Naive thymus-derived CD4-positive, alpha-beta T cell (primary cell): ENCODE measurements at regions not wholly inside any gene's neighbourhood (a gene's known extent, or its start where the extent isn't known, plus 50 kb on each side); places are given as distances from the start of the nearest gene placed in this dataset.

ENCODE experiments used
- ATAC-seq: fragments of 150-1000 bp; cut with Tn5 transposase; 2 replicates; pipeline ENCODE4 v1.10.0; 2021; ENCODE audit warnings: mild to moderate bottlenecking, moderate library complexity
- CTCF ChIA-PET: fragments of 350-600 bp; sonication (Branson Sonifier 250); formaldehyde crosslinking; loops from one replicate; lab custom pipeline; 2021; ENCODE audit warnings: antibody characterized with exemption; lab: Charles Lee
- POLR2A ChIA-PET: fragments of 350-600 bp; sonication (Branson Sonifier 250); formaldehyde crosslinking; loops from one replicate; lab custom pipeline; 2021; ENCODE audit warnings: antibody characterized with exemption, inconsistent platforms; lab: Charles Lee
- DNase-seq, 9 donors: peaks; one replicate each; pipeline versions ENCODE4 v3.0.0 to v3.0.0-alpha.2; 2020 to 2022; ENCODE audit warnings: mixed read lengths in 1 of 9
- H3K27ac ChIP-seq: one replicate; pipeline ENCODE4 v1.7.0; 2013; ENCODE audit warnings: mild to moderate bottlenecking, low read depth, low read length, moderate library complexity
- H3K27me3 ChIP-seq, 2 donors: one replicate each; pipeline ENCODE4 v1.7.0; 2013; ENCODE audit warnings: low read length in 2 of 2, mild to moderate bottlenecking in 2 of 2, moderate library complexity in 2 of 2; ENCODE audit not compliant: control insufficient read depth in 2 of 2, insufficient read depth in 2 of 2
- H3K36me3 ChIP-seq, 3 experiments: 1 replicate in 2 of 3; 2 replicates in 1 of 3; pipeline ENCODE4 v1.7.0; 2013; ENCODE audit warnings: low read length in 3 of 3, mild to moderate bottlenecking in 3 of 3, moderate library complexity in 1 of 3; ENCODE audit not compliant: insufficient read depth in 3 of 3, control insufficient read depth in 2 of 3
- H3K4me1 ChIP-seq, 2 donors: one replicate each; pipeline ENCODE4 v1.7.0; 2013; ENCODE audit warnings: low read length in 2 of 2, mild to moderate bottlenecking in 2 of 2, moderate library complexity in 1 of 2; ENCODE audit not compliant: control insufficient read depth in 2 of 2, insufficient read depth in 2 of 2
- H3K4me3 ChIP-seq: 2 replicates; pipeline ENCODE4 v1.7.0; 2013; ENCODE audit warnings: mild to moderate bottlenecking, low read length
- H3K9me3 ChIP-seq, 3 experiments: 1 replicate in 2 of 3; 2 replicates in 1 of 3; pipeline ENCODE4 v1.7.0; 2013; ENCODE audit warnings: low read length in 3 of 3; ENCODE audit not compliant: control insufficient read depth in 2 of 3
- H3K27ac Mint-ChIP-seq, 9 donors: one replicate each; pipeline ENCODE4 v1.8.0; 2020 to 2022; ENCODE audit warnings: mixed read lengths in 9 of 9, mild to moderate bottlenecking in 8 of 9, moderate library complexity in 5 of 9, inconsistent platforms in 2 of 9
- H3K27me3 Mint-ChIP-seq, 5 donors: one replicate each; pipeline ENCODE4 v1.8.0; 2021 to 2022; ENCODE audit warnings: mixed read lengths in 5 of 5, mild to moderate bottlenecking in 1 of 5
- H3K36me3 Mint-ChIP-seq, 5 donors: one replicate each; pipeline ENCODE4 v1.8.0; 2020 to 2022; ENCODE audit warnings: mixed read lengths in 5 of 5, mild to moderate bottlenecking in 3 of 5, inconsistent platforms in 1 of 5
- H3K4me1 Mint-ChIP-seq, 7 donors: one replicate each; pipeline ENCODE4 v1.8.0; 2020 to 2022; ENCODE audit warnings: mixed read lengths in 7 of 7, mild to moderate bottlenecking in 3 of 7, inconsistent platforms in 1 of 7
- H3K4me3 Mint-ChIP-seq, 10 donors: one replicate each; pipeline ENCODE4 v1.8.0; 2020 to 2022; ENCODE audit warnings: mild to moderate bottlenecking in 10 of 10, mixed read lengths in 10 of 10, moderate library complexity in 6 of 10, inconsistent platforms in 2 of 10
- H3K9me3 Mint-ChIP-seq, 11 donors: one replicate each; pipeline ENCODE4 v1.8.0; 2020 to 2022; ENCODE audit warnings: mixed read lengths in 11 of 11, mild to moderate bottlenecking in 4 of 11, inconsistent platforms in 1 of 11, moderate library complexity in 1 of 11
- intact Hi-C, 2 donors: fragments of 100-400 bp; cut with micrococcal nuclease; formaldehyde crosslinking; loops; one replicate each; pipeline ENCODE4 v1.15.1; 2023

DNA sequence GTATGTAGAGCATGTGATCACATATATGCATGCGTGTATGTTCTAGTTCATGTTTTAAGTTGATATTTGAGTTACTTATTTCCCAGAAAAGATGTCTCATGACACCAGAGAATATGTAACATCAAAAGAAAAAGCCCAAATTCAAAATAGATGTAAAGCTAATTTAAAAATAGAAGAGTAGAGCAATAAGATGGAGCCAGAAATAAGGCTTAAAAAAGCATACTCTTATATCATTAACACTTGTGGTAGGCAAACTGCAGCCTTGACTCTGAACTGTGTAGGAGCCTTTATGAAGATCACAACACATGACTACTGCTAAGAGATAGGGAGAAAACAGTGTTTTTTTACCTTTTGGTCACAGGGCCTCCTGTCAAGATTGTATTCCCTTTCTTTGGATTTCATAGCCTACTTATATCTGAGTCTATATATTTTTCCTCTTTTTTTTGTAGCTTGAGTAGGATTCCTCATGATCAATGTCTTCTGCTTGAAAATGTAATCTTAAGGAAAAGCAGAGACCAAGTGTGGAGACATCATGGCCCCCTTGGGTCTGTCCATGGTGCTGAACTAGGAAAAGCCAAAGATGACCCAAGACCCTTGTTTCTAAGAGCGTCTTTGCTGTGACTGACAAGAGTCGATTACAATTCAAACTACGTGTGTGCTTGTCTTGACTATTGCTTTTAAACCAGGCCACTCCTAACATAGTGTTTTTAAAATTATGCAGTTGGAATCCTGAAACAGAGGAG is 390.4 kb downstream of the SHISA9 start:
- Mint-ChIP-seq H3K4me1 (no peaks in the 10 kb centered on the region), H3K4me3 (no peak overlapping the region), H3K9me3 (peaks cover 2 to 21% (median 8%) of the 10 kb centered on the region in 11 donors), H3K36me3 (no peaks in the 10 kb centered on the region), H3K27ac (no peak overlapping the region), H3K27me3 (peaks cover 0 to 18% (median 13%) of the 10 kb centered on the region in 5 donors)
- no peaks in the 10 kb centered on the region for H3K9me3 ChIP-seq
- ATAC-seq (no peak), DNase-seq (no peak)
- H3K27me3 ChIP-seq = no peaks in the 10 kb centered on the region
- CTCF ChIA-PET = no interaction called here
- H3K27ac ChIP-seq = no peak overlapping the region
- no peak overlapping the region for H3K4me3 ChIP-seq
- H3K4me1 ChIP-seq = no peaks in the 10 kb centered on the region
- intact Hi-C loops = no loop called here
- H3K36me3 ChIP-seq = no peaks in the 10 kb centered on the region
- POLR2A ChIA-PET = no interaction called here

GRCh38 chr16:13296206-13296605 is 394.8 kb downstream of the SHISA9 start:
- DNase-seq (no peak), ATAC-seq (no peak)
- H3K36me3 Mint-ChIP-seq = no peaks in the 10 kb centered on the region
- H3K27me3 Mint-ChIP-seq = peaks cover 0 to 4% (median 0%) of the 10 kb centered on the region in 5 donors
- H3K4me3 ChIP-seq = no peak overlapping the region
- H3K4me3 Mint-ChIP-seq = no peak overlapping the region
- H3K27ac Mint-ChIP-seq = no peak overlapping the region
- H3K9me3 Mint-ChIP-seq = peaks cover 0 to 12% (median 4%) of the 10 kb centered on the region in 11 donors
- H3K4me1 ChIP-seq = no peaks in the 10 kb centered on the region
- no peaks in the 10 kb centered on the region for H3K36me3 ChIP-seq
- CTCF ChIA-PET = no interaction called here
- no peak overlapping the region for H3K27ac ChIP-seq
- intact Hi-C loops = no loop called here
- POLR2A ChIA-PET = no interaction called here
- H3K27me3 ChIP-seq = no peaks in the 10 kb centered on the region
- no peaks in the 10 kb centered on the region for H3K4me1 Mint-ChIP-seq
- no peaks in the 10 kb centered on the region for H3K9me3 ChIP-seq

- Mint-ChIP-seq H3K4me3 (no peak overlapping the region), H3K27ac (no peak overlapping the region), H3K27me3 (peaks cover 0 to 9% (median 0%) of the 10 kb centered on the region in 5 donors), H3K9me3 (peaks cover 0 to 6% (median 3%) of the 10 kb centered on the region in 11 donors), H3K36me3 (no peaks in the 10 kb centered on the region), H3K4me1 (no peaks in the 10 kb centered on the region)
- intact Hi-C loops = no loop called here
- Histone ChIP-seq H3K4me3 (no peak overlapping the region), H3K9me3 (no peaks in the 10 kb centered on the region), H3K4me1 (no peaks in the 10 kb centered on the region), H3K27ac (no peak overlapping the region), H3K36me3 (no peaks in the 10 kb centered on the region), H3K27me3 (no peaks in the 10 kb centered on the region)
- ChIA-PET POLR2A (no interaction called here), CTCF (no interaction called here)
- no peak for DNase-seq
- no peak for ATAC-seq
Observed at GRCh38 chr16:13298666-13299065, 397.3 kb downstream of the SHISA9 start.

DNA sequence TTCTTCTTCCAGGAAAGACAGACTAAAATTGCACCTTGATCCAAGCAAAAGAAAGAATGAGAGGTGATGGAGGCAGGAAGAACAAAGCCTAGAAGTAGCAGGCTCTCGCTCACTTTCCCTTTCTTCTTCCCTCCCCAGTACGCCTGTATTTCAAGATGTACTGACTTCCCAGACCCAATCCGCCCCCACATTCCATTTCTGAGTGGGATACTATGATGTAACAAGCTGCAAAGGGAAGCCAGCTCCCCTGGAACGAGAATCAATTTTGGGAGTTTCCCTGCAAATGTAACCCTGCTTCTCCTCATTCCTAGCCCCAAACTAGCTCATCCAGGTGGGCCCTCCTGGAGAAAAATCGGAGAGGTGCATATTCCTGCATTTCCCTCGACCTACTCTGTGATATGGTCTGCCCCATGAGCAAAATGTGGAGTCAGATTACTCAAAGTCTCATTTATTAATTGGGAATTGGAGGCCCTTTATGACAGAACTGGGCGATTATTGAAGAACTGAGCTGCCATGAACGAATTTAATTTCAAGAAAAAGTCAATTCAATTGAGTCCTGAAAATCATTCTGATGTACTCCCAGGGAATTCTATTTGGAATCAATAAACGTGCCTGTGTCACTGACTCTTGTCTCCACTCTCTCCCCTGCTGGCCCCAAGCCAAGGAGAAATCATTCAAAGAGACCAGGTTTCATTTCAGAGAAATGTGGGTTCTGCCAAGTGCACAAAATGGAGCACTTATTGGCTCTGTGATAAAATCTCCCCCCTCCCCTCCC is 398.9 kb downstream of the SHISA9 start:
- H3K4me1 Mint-ChIP-seq = no peaks in the 10 kb centered on the region
- POLR2A ChIA-PET = no interaction called here

GRCh38 chr16:13305019-13305755 is 403.8 kb downstream of the SHISA9 start:
- peaks cover 0 to 15% (median 5%) of the 10 kb centered on the region in 5 donors for H3K27me3 Mint-ChIP-seq
- peaks cover 0 to 12% (median 1%) of the 10 kb centered on the region in 11 donors for H3K9me3 Mint-ChIP-seq
- H3K36me3 Mint-ChIP-seq = no peaks in the 10 kb centered on the region
- H3K27me3 ChIP-seq = no peaks in the 10 kb centered on the region
- no peaks in the 10 kb centered on the region for H3K36me3 ChIP-seq
- ATAC-seq = no peak
- H3K4me3 ChIP-seq = no peak overlapping the region
- H3K4me1 Mint-ChIP-seq = peaks cover 0 to 3% (median 0%) of the 10 kb centered on the region in 7 donors
- intact Hi-C loops = no loop called here
- ChIA-PET CTCF (no interaction called here), POLR2A (no interaction called here)
- H3K27ac Mint-ChIP-seq = no peak overlapping the region
- H3K4me3 Mint-ChIP-seq = no peak overlapping the region
- H3K9me3 ChIP-seq = no peaks in the 10 kb centered on the region
- no peaks in the 10 kb centered on the region for H3K4me1 ChIP-seq
- DNase-seq = no peak
- H3K27ac ChIP-seq = no peak overlapping the region

More for the DNA sequence above, 398.9 kb downstream of the SHISA9 start:
- ATAC-seq = no peak
- intact Hi-C loops = no loop called here
- CTCF ChIA-PET = no interaction called here
- no peaks in the 10 kb centered on the region for H3K4me1 ChIP-seq
- H3K4me3 ChIP-seq = no peak overlapping the region
- peaks cover 0 to 9% (median 0%) of the 10 kb centered on the region in 5 donors for H3K27me3 Mint-ChIP-seq
- no peak overlapping the region for H3K27ac Mint-ChIP-seq
- no peaks in the 10 kb centered on the region for H3K36me3 ChIP-seq
- no peak for DNase-seq
- H3K27me3 ChIP-seq = no peaks in the 10 kb centered on the region
- no peak overlapping the region for H3K4me3 Mint-ChIP-seq
- H3K27ac ChIP-seq = no peak overlapping the region
- H3K9me3 Mint-ChIP-seq = peaks cover 0 to 6% (median 2%) of the 10 kb centered on the region in 11 donors
- H3K9me3 ChIP-seq = no peaks in the 10 kb centered on the region
- H3K36me3 Mint-ChIP-seq = no peaks in the 10 kb centered on the region

GRCh38 chr16:13306161-13306995 is 405.0 kb downstream of the SHISA9 start:
- CTCF ChIA-PET = no interaction called here
- Mint-ChIP-seq H3K4me1 (peaks cover 0 to 3% (median 0%) of the 10 kb centered on the region in 7 donors), H3K4me3 (no peak overlapping the region), H3K27ac (no peak overlapping the region), H3K36me3 (no peaks in the 10 kb centered on the region), H3K27me3 (peaks cover 0 to 15% (median 5%) of the 10 kb centered on the region in 5 donors), H3K9me3 (peaks cover 0 to 12% (median 0%) of the 10 kb centered on the region in 11 donors)
- H3K36me3 ChIP-seq = no peaks in the 10 kb centered on the region
- ATAC-seq (no peak), DNase-seq (no peak)
- H3K9me3 ChIP-seq = no peaks in the 10 kb centered on the region
- POLR2A ChIA-PET = no interaction called here
- H3K4me1 ChIP-seq = no peaks in the 10 kb centered on the region
- intact Hi-C loops = no loop called here
- no peaks in the 10 kb centered on the region for H3K27me3 ChIP-seq
- no peak overlapping the region for H3K27ac ChIP-seq
- H3K4me3 ChIP-seq = no peak overlapping the region
